HG02763 (cell line): ENCODE measurements at regions not wholly inside any gene's neighbourhood (a gene's known extent, or its start where the extent isn't known, plus 50 kb on each side); places are given as distances from the start of the nearest gene placed in this dataset.
"Not testable (repeated sequence)": the region's sequence is repeated elsewhere in the genome, so short reads cannot be mapped to it uniquely, and the experiment has no call there.

ENCODE experiments used
- ATAC-seq: cut with Tn5 transposase; IDR thresholded peaks from one replicate; pipeline ENCODE4 v1.9.1; 2021; ENCODE audit warnings: mild to moderate bottlenecking, moderate library complexity; ENCODE audit not compliant: unreplicated experiment

DNA sequence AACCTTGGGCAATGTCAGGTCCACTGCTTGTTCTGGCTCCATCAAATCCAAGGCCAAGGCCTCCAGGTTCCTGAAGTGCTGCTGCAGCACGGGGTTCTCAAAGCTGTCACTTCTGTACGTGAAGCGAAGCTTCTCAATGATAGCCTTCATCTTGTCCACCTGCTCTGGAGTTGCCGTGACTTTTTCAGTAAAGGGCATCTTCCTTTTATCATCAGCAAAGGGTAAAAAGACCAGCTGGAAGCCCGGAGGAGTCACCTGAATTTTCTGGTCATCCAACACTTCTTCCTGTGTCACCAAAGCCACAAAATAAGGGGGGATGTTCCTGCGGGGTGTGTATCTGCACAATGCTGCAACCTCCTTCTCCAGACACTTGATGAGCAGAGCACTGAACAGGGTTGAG lies 131.7 kb upstream of the MAMLD1 start:
- not testable (repeated sequence) for ATAC-seq

DNA sequence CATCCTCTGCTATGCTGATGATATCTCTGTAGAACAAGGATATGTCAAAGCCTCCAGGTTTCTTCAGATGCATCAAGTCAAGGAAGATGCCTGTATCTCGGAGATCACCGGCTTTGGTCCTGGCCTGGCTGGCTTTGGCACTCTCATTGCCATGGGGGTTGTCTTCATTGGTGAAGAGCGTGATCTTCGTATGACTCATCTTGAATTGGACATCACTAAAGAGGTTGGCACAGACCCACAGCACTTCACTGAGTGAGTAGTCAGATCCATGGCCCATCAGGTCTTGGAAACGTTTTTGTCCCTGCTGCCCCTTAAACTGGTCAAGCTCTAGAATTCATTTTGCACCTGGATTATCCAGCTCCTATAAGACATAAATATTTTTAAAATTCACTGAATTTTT lies 130.9 kb upstream of the MAMLD1 start:
- ATAC-seq = not testable (repeated sequence)

GRCh38 chrX:150234126-150234525 lies 129.0 kb upstream of the MAMLD1 start:
- ATAC-seq = no peak

- no peak for ATAC-seq
Measured at GRCh38 chrX:150236327-150236726, 126.8 kb upstream of the MAMLD1 start.

DNA sequence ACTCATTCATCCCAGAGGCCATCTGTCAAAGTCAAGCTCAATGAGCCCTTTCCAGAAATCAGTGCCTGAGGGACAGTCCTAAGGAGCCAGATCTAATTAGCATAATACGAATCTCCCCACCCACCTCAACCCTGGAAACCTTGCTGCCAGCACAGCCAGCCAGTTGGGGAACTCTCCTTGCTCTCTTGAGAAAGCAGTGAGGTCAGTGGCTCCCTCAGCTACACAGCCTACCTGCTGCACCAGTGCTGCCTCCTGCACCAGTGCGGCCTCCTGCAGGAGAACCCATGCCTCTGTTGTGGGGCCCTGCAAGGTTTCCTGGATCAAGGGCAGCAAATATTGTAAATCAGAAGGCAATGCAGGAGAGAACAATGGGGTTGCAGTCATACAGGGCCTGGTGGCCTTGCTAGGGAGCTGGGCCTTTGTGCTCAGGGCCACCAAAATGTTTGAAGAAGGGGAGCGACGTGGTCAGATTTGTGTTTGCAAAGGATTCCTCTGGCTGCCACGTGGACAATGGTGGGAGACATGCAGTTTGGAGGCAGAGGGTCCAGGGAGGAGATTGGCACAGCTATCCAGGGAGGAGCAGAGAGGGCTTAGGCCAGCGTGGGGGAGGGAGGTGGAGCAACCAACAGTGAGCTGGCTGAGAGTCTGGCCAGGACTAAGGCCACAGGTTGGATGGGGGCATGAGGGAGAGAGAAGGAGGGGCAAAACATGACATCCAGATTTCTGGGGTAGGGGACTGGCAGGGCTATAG lies 124.3 kb upstream of the MAMLD1 start:
- ATAC-seq = no peak

DNA sequence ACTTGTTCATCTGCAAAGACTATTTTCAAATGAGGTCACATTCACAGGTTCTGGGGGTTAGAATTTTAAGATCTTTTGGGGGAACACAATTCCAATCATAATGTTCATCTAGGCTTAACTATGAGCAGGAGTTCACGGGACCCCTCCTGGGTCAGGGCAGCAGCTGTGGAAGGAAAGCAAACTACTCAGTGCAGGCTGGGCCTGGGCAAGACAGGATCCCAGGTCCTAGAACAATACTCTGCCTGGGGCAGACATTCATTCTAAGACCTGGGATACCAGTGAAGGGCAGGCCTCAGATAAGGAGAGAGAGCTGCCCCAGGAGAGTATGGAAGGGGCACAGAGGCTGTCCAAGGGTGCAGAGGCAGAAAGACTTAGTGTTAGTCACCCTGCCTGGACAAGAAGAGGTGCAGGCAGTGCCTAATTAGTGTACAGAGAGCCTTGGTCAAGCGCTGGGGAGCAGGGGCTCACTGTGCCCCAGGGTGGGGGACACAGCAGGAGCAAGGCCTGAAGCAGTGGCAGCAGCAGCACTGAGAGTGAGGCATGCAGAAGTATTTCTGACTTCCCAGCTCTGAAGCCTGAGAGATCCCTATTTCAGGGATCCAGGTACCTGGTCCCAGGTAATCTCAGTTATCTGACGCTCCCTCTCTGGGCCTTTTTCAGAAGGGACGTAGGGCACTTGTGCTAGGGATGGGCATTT lies 123.0 kb upstream of the MAMLD1 start:
- ATAC-seq = no peak

DNA sequence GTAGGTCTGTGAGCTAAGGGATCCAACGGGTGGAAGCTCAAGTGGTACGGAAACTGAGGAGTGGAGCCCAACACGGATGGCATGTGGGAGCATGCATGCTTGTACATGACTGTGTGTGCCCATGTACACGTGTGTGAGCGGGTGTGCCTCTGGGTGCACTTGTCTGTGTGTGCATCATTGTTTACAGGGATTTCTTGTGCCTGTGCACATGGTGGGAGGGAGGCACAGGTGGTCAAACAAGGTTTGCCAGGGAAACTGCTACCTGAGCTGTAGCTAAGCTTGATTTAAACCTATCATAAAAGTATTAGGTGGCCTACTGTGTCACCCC lies 122.5 kb upstream of the MAMLD1 start:
- no peak for ATAC-seq

- ATAC-seq = no peak
Measured at GRCh38 chrX:150253959-150254620, 109.0 kb upstream of the MAMLD1 start.

GRCh38 chrX:150254909-150255308 lies 108.2 kb upstream of the MAMLD1 start:
- no peak for ATAC-seq

DNA sequence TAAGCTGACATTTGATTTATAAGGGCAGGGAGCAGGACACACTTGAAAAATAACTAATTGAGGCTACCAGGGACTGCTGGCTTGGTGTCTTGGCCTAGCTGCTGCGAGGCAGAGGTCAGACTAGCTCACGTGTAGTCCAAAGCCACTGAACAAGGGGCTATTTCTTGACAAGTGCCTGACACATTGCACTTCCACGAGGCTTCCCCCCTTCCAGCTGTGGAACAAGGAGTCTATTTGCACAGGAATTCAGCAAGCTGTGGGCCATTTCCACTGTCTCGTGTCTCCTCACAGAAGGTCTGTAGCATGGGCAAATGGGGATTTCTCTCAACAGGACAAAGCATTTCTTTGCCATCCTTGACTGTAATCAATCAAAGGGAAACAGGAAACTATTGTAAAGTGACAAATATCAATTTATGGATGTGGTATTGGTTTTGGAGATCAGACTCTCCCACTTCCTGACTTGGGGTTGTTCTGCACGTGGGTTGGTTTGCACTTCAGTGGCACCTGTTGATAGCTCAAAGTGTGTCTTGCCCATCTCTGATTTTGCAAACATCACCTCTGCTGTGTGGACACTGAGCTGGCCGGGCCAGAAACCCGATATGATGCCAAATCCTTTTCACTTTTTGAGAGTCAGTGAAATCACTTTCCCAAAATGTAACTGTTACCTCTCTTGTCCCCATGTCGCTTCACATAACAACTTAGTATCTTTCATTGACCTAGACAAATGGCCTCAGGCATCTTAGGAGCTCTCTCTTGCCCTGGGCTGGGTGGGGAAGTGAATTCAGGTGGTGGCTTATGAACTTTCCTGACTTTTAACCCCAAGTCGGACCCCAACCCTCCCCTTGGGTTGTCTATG lies 107.4 kb upstream of the MAMLD1 start:
- ATAC-seq = no peak

GRCh38 chrX:150256297-150256650 lies 106.8 kb upstream of the MAMLD1 start:
- ATAC-seq = no peak

DNA sequence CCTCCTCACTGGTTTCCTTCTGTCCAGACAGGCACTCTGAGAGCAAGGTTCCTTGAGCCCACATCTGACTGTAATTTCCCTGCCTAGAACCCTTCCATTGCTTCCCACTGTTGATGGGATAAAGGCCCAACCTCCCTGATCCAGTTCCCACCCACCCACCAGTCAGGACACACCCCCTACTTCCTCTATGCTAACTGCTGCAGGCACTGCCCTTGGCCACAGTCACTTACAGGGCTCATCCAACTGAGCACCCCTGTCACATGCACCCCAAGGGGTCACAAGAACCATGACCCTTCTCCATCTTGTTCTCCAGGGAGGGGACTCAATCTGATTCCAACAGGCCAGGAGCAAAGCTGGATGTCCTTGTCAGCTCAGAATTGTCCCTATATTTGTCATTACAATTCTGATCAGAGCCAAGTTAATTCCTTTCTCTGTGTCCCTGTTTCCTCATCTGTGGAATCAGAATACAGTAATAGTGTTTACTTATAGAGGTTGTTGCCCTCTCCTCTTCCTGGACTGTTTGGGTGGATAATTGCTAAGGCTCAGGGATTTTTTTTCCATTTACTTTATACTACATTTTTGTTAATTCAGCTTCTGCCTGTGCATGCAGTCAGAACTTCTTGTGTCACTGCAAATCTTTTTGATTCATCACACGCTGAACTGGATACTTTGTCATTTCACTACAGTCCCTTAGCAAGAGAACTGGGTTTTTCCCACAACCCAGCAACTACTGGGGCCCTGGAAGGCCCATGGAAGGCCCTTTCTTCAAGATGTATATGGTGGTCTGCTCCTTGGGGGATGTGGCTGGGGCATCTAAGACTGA lies 105.6 kb upstream of the MAMLD1 start:
- no peak for ATAC-seq

GRCh38 chrX:150258176-150258425 lies 105.0 kb upstream of the MAMLD1 start:
- no peak for ATAC-seq

GRCh38 chrX:150258463-150259430 lies 104.4 kb upstream of the MAMLD1 start:
- ATAC-seq = no peak

DNA sequence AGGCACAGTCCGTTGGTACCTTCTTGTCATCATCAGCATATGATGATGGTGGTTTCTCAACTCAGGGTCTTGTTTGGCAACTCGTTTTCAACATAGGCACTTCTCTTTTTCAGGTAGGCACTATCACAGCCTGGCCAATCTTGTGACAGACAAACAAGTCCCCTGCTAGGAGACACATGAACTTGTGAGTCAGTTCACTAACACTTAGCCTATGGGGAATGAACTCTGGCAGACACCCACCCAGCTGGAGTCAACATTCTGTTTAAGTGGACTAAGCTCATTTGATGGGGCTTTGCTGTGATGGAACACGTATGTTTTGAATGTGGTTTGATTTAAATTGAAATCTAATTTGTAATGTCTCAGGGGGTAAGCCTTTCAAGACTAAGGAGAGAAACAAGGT lies 100.7 kb upstream of the MAMLD1 start:
- no peak for ATAC-seq

DNA sequence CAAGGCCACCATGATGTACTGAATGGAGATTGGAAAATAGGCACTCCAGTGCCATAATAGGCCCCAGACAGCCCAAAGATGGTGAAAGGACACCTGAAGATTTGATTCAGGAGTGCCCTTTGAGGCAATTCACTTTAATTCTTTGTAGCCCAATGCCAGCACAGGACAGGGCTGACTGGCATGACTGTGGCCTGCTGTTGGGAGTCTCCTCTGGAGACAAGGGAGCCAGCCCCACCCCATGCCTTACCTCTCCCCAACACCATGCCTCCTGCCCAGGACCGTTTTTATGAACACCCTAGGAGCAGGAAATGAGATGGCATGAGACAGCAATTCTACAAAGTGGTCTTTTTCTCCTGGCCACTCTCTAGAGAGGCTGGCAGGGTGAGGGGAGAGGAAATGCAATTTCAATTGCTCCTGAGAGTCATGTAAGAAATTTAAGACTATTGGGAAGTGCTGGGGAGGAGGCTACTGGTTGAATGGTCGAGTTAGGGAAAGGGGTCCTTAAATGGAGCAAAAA lies 94.2 kb upstream of the MAMLD1 start:
- ATAC-seq = no peak

GRCh38 chrX:150269605-150270254 lies 93.4 kb upstream of the MAMLD1 start:
- ATAC-seq = no peak

GRCh38 chrX:150270622-150271021 lies 92.5 kb upstream of the MAMLD1 start:
- ATAC-seq = no peak
